ENCODE measurements at regions not wholly inside any gene's neighbourhood (a gene's known extent, or its start where the extent isn't known, plus 50 kb on each side); places are given as distances from the start of the nearest gene placed in this dataset.

GRCh38 chr12:58528271-58528670 lies 392.0 kb downstream of the LRIG3 start:
- H3K27ac ChIP-seq, result no peak overlapping the region
- TF ChIP-seq ZFX (IDR thresholded peaks at IDR 0.05), result no peak
- TF ChIP-seq CTCF (conservative IDR thresholded peaks at IDR 0.05), result no peak

- H3K27ac ChIP-seq, result no peak overlapping the region
- TF ChIP-seq ZFX (IDR thresholded peaks at IDR 0.05), result no peak
- TF ChIP-seq CTCF (conservative IDR thresholded peaks at IDR 0.05), result no peak
Measured at GRCh38 chr12:58529114-58529665, 391.1 kb downstream of the LRIG3 start.

GRCh38 chr12:58529897-58530741 lies 390.2 kb downstream of the LRIG3 start:
- no peak overlapping the region for H3K27ac ChIP-seq
- no peak for TF ChIP-seq CTCF (conservative IDR thresholded peaks at IDR 0.05)
- TF ChIP-seq ZFX (IDR thresholded peaks at IDR 0.05), result no peak

GRCh38 chr12:58530742-58531062 lies 389.6 kb downstream of the LRIG3 start:
- no peak for TF ChIP-seq ZFX (IDR thresholded peaks at IDR 0.05)
- TF ChIP-seq CTCF (conservative IDR thresholded peaks at IDR 0.05), result no peak

GRCh38 chr12:58532855-58533608 lies 387.3 kb downstream of the LRIG3 start:
- no peak for TF ChIP-seq CTCF (conservative IDR thresholded peaks at IDR 0.05)
- no peak for TF ChIP-seq ZFX (IDR thresholded peaks at IDR 0.05)

More at GRCh38 chr12:58530742-58531062, 389.6 kb downstream of the LRIG3 start:
- no peak overlapping the region for H3K27ac ChIP-seq

GRCh38 chr12:58533652-58534051 lies 386.7 kb downstream of the LRIG3 start:
- H3K27ac ChIP-seq, result no peak overlapping the region
- TF ChIP-seq CTCF (conservative IDR thresholded peaks at IDR 0.05) (no peak), ZFX (IDR thresholded peaks at IDR 0.05) (no peak)

More at GRCh38 chr12:58532855-58533608, 387.3 kb downstream of the LRIG3 start:
- no peak overlapping the region for H3K27ac ChIP-seq

GRCh38 chr12:58537278-58537677 lies 383.0 kb downstream of the LRIG3 start:
- TF ChIP-seq ZFX (IDR thresholded peaks at IDR 0.05), result no peak
- TF ChIP-seq CTCF (conservative IDR thresholded peaks at IDR 0.05), result no peak
- H3K27ac ChIP-seq, result no peak overlapping the region

All from C4-2B (cell line).